SU-DHL-6 (cell line): ENCODE measurements at regions not wholly inside any gene's neighbourhood (a gene's known extent, or its start where the extent isn't known, plus 50 kb on each side); places are given as distances from the start of the nearest gene placed in this dataset.

Source experiments
- CTCF ChIP-seq: fragments of 200-600 bp; sonication (generic); IDR thresholded peaks from one replicate; pipeline ENCODE4 v1.5.1; 2017; ENCODE audit warnings: antibody characterized with exemption, mild to moderate bottlenecking, low read length, moderate library complexity; ENCODE audit not compliant: insufficient read depth, poor library complexity, severe bottlenecking
- EZH2phosphoT487 ChIP-seq: fragments of 200-600 bp; sonication (generic), shearing (Covaris generic); conservative IDR thresholded peaks from 2 replicates; pipeline ENCODE4 v1.6.1; 2018; ENCODE audit warnings: mild to moderate bottlenecking, antibody characterized with exemption, low read length, moderate library complexity, mixed read lengths

- no peak for TF ChIP-seq CTCF
- TF ChIP-seq EZH2phosphoT487, result no peak
Measured at GRCh38 chr4:26229974-26230373, 90.8 kb upstream of the RBPJ start.
